PC-3 (cell line): ENCODE measurements at regions not wholly inside any gene's neighbourhood (a gene's known extent, or its start where the extent isn't known, plus 50 kb on each side); places are given as distances from the start of the nearest gene placed in this dataset.

Experiments used
- ATAC-seq: fragments of 200-7000 bp; cut with Tn5 transposase; 2 replicates; pipeline ENCODE4 v1.9.1; 2020; ENCODE audit warnings: mild to moderate bottlenecking, moderate library complexity
- BruUV-seq: library from RNA; stranded (reverse); fragments of 400-500 nt; replicated peaks from 2 replicates; lab custom pipeline; 2021; lab: Mats Ljungman, UMichigan
- CTCF ChIA-PET: fragments of 300-600 bp; sonication (Branson Sonifier 250); formaldehyde crosslinking; loops from one replicate; lab custom pipeline; 2022; ENCODE audit warnings: antibody characterized with exemption; lab: Charles Lee
- POLR2A ChIA-PET: fragments of 300-600 bp; sonication (Branson Sonifier 250); formaldehyde crosslinking; loops from one replicate; lab custom pipeline; 2022; ENCODE audit warnings: antibody characterized with exemption; ENCODE audit not compliant: unreplicated experiment; lab: Charles Lee
- DNase-seq: peaks from one replicate; pipeline ENCODE4 v3.0.0-alpha.2; 2015
- H2AFZ ChIP-seq: fragments of 300-600 bp; sonication (generic); 2 replicates; pipeline ENCODE4 v1.6.0; 2016; ENCODE audit warnings: antibody characterized with exemption, low read length
- H3F3A ChIP-seq: fragments of 300-600 bp; sonication (generic); one replicate; pipeline ENCODE4 v1.6.0; 2017; ENCODE audit warnings: antibody characterized with exemption, low read length, control low read depth, mild to moderate bottlenecking; ENCODE audit not compliant: unreplicated experiment
- H3K27ac ChIP-seq: fragments of 300-600 bp; sonication (generic); 2 replicates; pipeline ENCODE4 v1.5.1; 2016; ENCODE audit warnings: mild to moderate bottlenecking, low read length
- H3K27me3 ChIP-seq: fragments of 300-600 bp; sonication (generic); 2 replicates; pipeline ENCODE4 v1.6.1; 2016; ENCODE audit warnings: low read length, mixed read lengths
- H3K36me3 ChIP-seq: fragments of 300-600 bp; sonication (generic); 2 replicates; pipeline ENCODE4 v1.6.1; 2016; ENCODE audit warnings: low read depth, mixed run types, low read length, mixed read lengths
- H3K4me1 ChIP-seq: fragments of 300-600 bp; sonication (generic); 2 replicates; pipeline ENCODE4 v1.5.1; 2016; ENCODE audit warnings: low read length; ENCODE audit not compliant: insufficient read depth
- H3K4me2 ChIP-seq: fragments of 300-600 bp; sonication (generic); 2 replicates; pipeline ENCODE4 v1.6.0; 2016; ENCODE audit warnings: low read length
- H3K4me3 ChIP-seq: fragments of 300-600 bp; sonication (generic); 2 replicates; pipeline ENCODE4 v1.5.1; 2016; ENCODE audit warnings: mild to moderate bottlenecking, low read length, mixed read lengths
- H3K79me2 ChIP-seq: fragments of 300-600 bp; sonication (generic); 2 replicates; pipeline ENCODE4 v1.6.1; 2017; ENCODE audit warnings: low read length, mixed read lengths
- H3K9ac ChIP-seq: fragments of 300-600 bp; sonication (generic); 2 replicates; pipeline ENCODE4 v1.6.0; 2016; ENCODE audit warnings: mild to moderate bottlenecking, low read length
- H3K9me2 ChIP-seq: fragments of 300-600 bp; sonication (generic); replicated peaks from 2 replicates; pipeline ENCODE4 v1.6.1; 2016; ENCODE audit warnings: mixed run types, low read length, mixed read lengths
- H3K9me3 ChIP-seq: fragments of 300-600 bp; sonication (generic); 2 replicates; pipeline ENCODE4 v1.6.1; 2016; ENCODE audit warnings: low read length, mixed read lengths
- H4K20me1 ChIP-seq: fragments of 300-600 bp; sonication (generic); 2 replicates; pipeline ENCODE4 v1.6.1; 2016; ENCODE audit warnings: low read length, mixed read lengths
- CTCF ChIP-seq: fragments of 300-600 bp; sonication (generic); conservative IDR thresholded peaks from 2 replicates; pipeline ENCODE4 v1.5.1; 2017; ENCODE audit warnings: antibody characterized with exemption, low read depth, mild to moderate bottlenecking, low read length
- EZH2 ChIP-seq: fragments of 300-600 bp; sonication (generic); IDR thresholded peaks from one replicate; pipeline ENCODE4 v1.6.1; 2017; ENCODE audit warnings: antibody characterized with exemption, mild to moderate bottlenecking, low read length; ENCODE audit not compliant: unreplicated experiment
- EZH2phosphoT487 ChIP-seq: fragments of 300-600 bp; sonication (generic); IDR thresholded peaks from 2 replicates; pipeline ENCODE4 v1.6.1; 2018; ENCODE audit warnings: mild to moderate bottlenecking, antibody characterized with exemption, low read length, borderline replicate concordance
- intact Hi-C: fragments of 100-400 bp; cut with micrococcal nuclease; formaldehyde crosslinking; loops from 2 replicates; pipeline ENCODE4 v1.9.0; 2023

- Histone ChIP-seq H2AFZ (no peak overlapping the region), H3K9me3 (no peaks in the 10 kb centered on the region), H3K27me3 (no peaks in the 10 kb centered on the region), H4K20me1 (no peaks in the 10 kb centered on the region), H3K27ac (no peak overlapping the region), H3K9ac (no peak overlapping the region), H3K9me2 (no peaks in the 10 kb centered on the region), H3F3A (no peaks in the 10 kb centered on the region), H3K4me1 (no peaks in the 10 kb centered on the region), H3K36me3 (no peaks in the 10 kb centered on the region), H3K4me3 (no peak overlapping the region), H3K79me2 (no peaks in the 10 kb centered on the region), H3K4me2 (no peak overlapping the region)
- TF ChIP-seq CTCF (no peak), EZH2phosphoT487 (no peak), EZH2 (no peak)
- ATAC-seq, result no peak
- intact Hi-C loops, result no loop called here
- DNase-seq, result no peak
- BruUV-seq, result no TSS peak
- ChIA-PET CTCF (no interaction called here), POLR2A (no interaction called here)
Observed at GRCh38 chr10:111595173-111595572, 518.3 kb downstream of the ADRA2A start.

GRCh38 chr10:111598433-111599059 lies 521.7 kb downstream of the ADRA2A start:
- Histone ChIP-seq H3F3A (no peaks in the 10 kb centered on the region), H3K9me2 (no peaks in the 10 kb centered on the region), H3K27me3 (no peaks in the 10 kb centered on the region), H4K20me1 (no peaks in the 10 kb centered on the region), H3K27ac (no peak overlapping the region), H3K79me2 (no peaks in the 10 kb centered on the region), H3K9me3 (no peaks in the 10 kb centered on the region), H3K36me3 (no peaks in the 10 kb centered on the region), H3K4me2 (no peak overlapping the region), H2AFZ (no peak overlapping the region), H3K4me3 (no peak overlapping the region), H3K4me1 (no peaks in the 10 kb centered on the region), H3K9ac (no peak overlapping the region)
- POLR2A ChIA-PET, result no interaction called here
- intact Hi-C loops, result no loop called here
- ATAC-seq (no peak), DNase-seq (peak; percentile 29)
- TF ChIP-seq EZH2phosphoT487, result no peak
- peak; percentile 56 for TF ChIP-seq CTCF
- no peak for TF ChIP-seq EZH2
- no TSS peak for BruUV-seq
- CTCF ChIA-PET, result no interaction called here

GRCh38 chr10:111599943-111600342 lies 523.1 kb downstream of the ADRA2A start:
- Histone ChIP-seq H3K9ac (no peak overlapping the region), H3K4me2 (no peak overlapping the region), H4K20me1 (no peaks in the 10 kb centered on the region), H3K9me3 (no peaks in the 10 kb centered on the region), H3K27me3 (no peaks in the 10 kb centered on the region), H3K9me2 (no peaks in the 10 kb centered on the region), H3K27ac (no peak overlapping the region), H2AFZ (no peak overlapping the region), H3F3A (no peaks in the 10 kb centered on the region), H3K36me3 (no peaks in the 10 kb centered on the region), H3K4me3 (no peak overlapping the region), H3K79me2 (no peaks in the 10 kb centered on the region), H3K4me1 (no peaks in the 10 kb centered on the region)
- ATAC-seq, result no peak
- ChIA-PET POLR2A (no interaction called here), CTCF (no interaction called here)
- no peak for TF ChIP-seq EZH2
- no peak for TF ChIP-seq CTCF
- TF ChIP-seq EZH2phosphoT487, result no peak
- DNase-seq, result no peak
- intact Hi-C loops, result no loop called here
- no TSS peak for BruUV-seq
